ENCODE measurements at regions not wholly inside any gene's neighbourhood (a gene's known extent, or its start where the extent isn't known, plus 50 kb on each side); places are given as distances from the start of the nearest gene placed in this dataset.

DNA sequence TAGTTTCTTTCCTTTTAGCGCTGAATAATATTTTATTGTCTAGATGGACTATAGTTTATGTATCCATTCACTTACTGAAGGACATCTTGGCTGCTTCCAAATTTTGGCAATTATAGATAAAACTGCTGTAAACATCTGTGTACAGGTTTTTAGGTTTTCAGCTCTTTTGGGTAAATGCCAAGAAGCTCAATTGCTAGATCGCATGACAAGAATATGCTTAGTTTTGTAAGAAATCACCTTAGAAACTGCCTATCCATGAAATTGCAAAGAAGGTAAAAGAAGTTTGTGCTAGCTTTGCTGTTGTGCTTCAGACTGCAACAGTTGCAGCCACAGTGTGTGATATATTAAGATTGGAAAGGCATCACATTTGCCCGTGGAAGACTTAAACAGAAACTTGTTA, 103.2 kb upstream of the TNS3 start:
- H3K4me3 ChIP-seq, result no peak overlapping the region
- DNase-seq (ENCODE audit: low spot score), result no peak
- H3K27ac ChIP-seq, result no peak overlapping the region
- TF ChIP-seq, protein P1, sequence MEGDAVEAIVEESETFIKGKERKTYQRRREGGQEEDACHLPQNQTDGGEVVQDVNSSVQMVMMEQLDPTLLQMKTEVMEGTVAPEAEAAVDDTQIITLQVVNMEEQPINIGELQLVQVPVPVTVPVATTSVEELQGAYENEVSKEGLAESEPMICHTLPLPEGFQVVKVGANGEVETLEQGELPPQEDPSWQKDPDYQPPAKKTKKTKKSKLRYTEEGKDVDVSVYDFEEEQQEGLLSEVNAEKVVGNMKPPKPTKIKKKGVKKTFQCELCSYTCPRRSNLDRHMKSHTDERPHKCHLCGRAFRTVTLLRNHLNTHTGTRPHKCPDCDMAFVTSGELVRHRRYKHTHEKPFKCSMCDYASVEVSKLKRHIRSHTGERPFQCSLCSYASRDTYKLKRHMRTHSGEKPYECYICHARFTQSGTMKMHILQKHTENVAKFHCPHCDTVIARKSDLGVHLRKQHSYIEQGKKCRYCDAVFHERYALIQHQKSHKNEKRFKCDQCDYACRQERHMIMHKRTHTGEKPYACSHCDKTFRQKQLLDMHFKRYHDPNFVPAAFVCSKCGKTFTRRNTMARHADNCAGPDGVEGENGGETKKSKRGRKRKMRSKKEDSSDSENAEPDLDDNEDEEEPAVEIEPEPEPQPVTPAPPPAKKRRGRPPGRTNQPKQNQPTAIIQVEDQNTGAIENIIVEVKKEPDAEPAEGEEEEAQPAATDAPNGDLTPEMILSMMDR (IDR thresholded peaks at IDR 0.05), result no peak

DNA sequence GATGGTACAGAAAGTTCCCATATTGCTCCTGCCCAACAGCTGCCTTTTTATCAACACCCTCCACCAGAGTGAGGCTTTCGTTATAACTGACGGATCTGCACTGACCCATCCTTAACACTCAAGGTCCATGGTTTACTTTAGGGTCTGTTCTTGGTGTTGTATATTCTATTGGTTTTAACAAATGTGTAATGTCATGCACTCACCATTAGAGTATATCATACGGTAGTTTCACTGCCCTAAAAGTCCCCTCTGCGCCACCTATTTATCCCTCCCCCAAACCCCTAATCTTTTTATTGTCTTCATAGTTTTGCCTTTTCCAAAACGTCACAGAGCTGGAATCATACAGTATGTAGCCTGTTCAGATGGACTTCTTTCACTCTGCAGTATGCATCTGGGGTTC, 102.8 kb upstream of the TNS3 start:
- no peak for DNase-seq (ENCODE audit: low spot score)
- TF ChIP-seq, protein P1 (IDR thresholded peaks at IDR 0.05), result no peak
- H3K4me3 ChIP-seq, result no peak overlapping the region
- H3K27ac ChIP-seq, result no peak overlapping the region

DNA sequence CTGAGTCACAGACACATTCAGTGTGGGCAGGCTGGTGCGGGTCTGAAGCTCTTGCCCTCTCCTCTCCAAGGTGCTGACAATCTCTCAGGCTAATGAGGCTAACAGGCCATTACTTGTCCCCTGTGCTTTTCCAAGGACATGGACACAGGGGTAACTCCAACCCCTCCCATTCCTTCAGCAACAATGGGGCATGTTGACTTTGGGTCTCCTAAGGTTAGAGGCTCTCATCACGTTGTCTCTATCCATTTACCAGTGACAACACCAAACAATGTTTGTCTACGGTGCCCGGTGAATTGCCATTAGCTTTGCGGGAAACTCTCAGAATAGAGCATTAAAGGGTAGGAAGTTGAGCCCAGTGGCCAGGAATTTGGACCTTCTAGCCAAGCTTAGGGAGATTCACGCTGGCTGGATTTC, 101.6 kb upstream of the TNS3 start:
- no peak overlapping the region for H3K27ac ChIP-seq
- TF ChIP-seq, protein P1 (IDR thresholded peaks at IDR 0.05), result no peak
- no peak for DNase-seq (ENCODE audit: low spot score)
- no peak overlapping the region for H3K4me3 ChIP-seq

DNA sequence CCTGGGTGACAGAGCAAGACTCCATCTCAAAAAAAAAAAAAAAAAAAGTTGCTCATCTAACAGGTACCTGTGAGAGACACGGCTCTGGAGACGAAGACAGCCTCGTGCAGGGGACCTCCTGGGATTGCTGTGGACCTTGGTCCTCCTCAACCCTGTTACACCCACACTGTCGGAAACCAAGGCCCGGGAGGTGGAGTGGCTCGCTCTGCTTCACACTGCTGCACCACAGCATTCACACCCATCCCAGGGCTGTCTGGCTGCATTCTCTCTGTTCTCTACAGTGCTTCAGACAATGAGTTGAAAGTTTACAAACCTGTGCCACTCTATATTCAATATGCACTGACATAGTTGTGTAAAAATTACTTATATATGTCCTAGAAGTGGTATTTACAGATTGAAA, 101.0 kb upstream of the TNS3 start:
- Histone ChIP-seq H3K27ac (no peak overlapping the region), H3K4me3 (no peak overlapping the region)
- TF ChIP-seq, protein P1 (IDR thresholded peaks at IDR 0.05), result no peak
- DNase-seq (ENCODE audit: low spot score), result no peak

DNA sequence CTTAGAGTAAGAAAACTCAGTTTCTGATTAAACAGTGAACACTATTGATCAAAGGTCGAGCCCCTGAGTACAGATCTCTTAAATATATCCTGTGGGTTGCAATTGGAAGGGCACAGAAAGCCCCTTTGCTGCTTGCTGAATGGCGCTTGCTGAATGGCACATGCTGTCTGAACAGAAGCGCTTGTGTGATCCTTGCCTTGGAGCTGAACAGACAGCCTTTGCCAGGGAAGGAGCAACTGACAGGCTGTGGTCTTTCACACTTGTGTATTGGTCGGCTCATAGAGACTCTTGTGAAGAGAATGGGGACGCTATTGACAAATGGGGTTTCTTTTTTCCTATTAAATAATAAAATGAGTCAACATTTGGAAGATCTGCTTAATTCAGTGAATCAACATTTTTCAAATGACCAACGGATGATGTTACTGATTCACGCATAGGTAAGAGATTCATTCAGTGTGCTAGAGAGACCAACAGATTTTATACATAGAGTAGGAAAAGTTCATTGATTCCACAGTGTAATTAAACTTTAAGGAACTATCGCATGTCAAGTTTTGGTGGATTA, 99.4 kb upstream of the TNS3 start:
- Histone ChIP-seq H3K27ac (no peak overlapping the region), H3K4me3 (no peak overlapping the region)
- DNase-seq (ENCODE audit: low spot score), result no peak
- TF ChIP-seq, protein P1 (IDR thresholded peaks at IDR 0.05), result no peak

DNA sequence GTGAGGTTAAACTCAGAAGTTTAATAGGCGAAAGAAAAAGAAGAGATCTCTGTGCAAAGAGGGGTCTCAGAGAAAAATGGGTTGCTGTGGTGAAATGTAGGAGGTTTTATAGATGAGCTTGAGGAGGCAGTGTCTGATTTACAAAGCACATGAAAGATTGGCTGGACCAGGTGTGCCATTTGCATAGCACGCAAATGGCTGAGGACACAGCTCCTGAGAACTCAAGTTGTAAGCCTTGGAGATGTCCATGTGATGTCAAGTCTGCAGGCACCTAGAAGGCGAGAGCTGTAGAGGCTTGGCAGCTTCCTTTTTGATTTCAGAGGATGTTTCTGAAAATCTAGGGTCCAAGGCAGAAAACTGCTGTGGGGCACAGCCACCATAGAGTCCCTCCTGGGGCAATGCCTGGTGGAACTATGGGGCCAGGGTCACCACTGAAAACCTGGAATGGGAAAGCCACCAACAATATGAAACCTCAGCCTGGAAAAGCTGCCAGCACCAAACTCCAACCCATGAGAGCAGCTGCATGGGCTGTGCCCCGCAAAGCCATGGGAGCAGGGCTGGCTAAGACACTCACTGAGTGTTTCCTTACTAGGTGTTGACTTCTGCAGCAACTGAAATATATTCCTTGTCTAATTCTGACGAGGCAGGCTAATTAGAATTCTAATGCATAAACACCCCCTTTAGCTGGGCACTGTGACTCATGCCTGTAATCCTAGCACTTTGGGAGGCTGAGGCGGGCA, 96.9 kb upstream of the TNS3 start:
- Histone ChIP-seq H3K27ac (no peak overlapping the region), H3K4me3 (no peak overlapping the region)
- DNase-seq (ENCODE audit: low spot score), result no peak
- TF ChIP-seq, protein P1 (IDR thresholded peaks at IDR 0.05), result no peak

DNA sequence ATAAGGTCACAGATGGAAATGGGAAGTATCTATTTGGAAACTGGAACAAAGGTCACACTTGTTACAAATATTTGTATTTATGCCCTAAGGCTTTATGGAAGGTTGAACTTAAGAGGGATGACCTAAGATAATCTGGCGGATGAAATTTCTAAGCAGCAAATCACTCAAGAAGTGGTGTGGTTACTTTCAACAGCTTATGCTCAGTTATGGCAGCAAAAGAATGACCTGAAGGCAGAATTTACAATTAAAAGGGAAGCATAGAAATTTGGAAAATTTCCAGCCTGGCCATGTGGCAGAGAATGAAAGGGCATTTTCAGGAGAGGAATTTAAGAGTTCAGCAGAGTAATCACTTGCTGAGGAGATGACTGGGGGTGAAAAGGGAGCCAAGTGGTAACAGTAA, 95.8 kb upstream of the TNS3 start:
- DNase-seq (ENCODE audit: low spot score), result no peak
- no peak overlapping the region for H3K27ac ChIP-seq
- TF ChIP-seq, protein P1 (IDR thresholded peaks at IDR 0.05), result no peak
- no peak overlapping the region for H3K4me3 ChIP-seq
